ENCODE measurements at regions not wholly inside any gene's neighbourhood (a gene's known extent, or its start where the extent isn't known, plus 50 kb on each side); places are given as distances from the start of the nearest gene placed in this dataset.

DNA sequence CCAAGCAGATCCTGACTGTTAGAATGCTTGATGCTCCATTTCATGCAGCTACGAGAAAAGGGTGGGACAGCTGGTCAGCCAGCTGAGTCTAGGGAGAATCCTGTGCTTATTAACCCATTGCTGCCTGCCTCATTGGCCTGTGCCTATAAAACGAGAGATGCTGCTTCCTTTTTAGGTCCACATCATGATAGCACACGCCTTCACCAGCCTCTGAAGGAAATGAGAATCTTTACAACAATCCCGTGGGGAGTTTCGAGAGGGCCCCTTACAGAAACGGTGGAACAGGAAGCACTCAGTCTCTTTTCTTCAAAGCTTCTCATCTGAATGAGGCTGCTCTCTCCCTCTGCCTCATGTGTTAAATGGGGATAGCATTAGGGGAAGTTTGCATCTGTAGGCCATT lies 147.3 kb upstream of the RFLNA start:
- no peak overlapping the region for H3K4me3 ChIP-seq (ENCODE audit: extremely low read depth in 1 of 4, insufficient read depth in 2 of 4, low read depth in 3 of 4, low read length in 4 of 4)
- H3K18ac ChIP-seq (ENCODE audit: extremely low read depth, low read length): peak overlapping the region; percentile 56
- H3K4me2 ChIP-seq (ENCODE audit: insufficient read depth in 1 of 2, low read depth in 2 of 2, low read length in 2 of 2): peak overlapping the region in 1 of 2 experiments; percentile 12; a peak in 1 of 4 replicates
- peaks cover 0 to 2% (median 0%) of the 10 kb centered on the region in 4 experiments; a peak in 2 of 7 replicates for H3K27me3 ChIP-seq (replicated peaks in 1 of 4; ENCODE audit: control insufficient read depth in 3 of 4, extremely low read depth in 1 of 4, insufficient read depth in 3 of 4, low read length in 3 of 4)
- no peak overlapping the region for H3K9ac ChIP-seq (replicated peaks in 1 of 4; ENCODE audit: extremely low read depth in 1 of 4, low read depth in 3 of 4, low read length in 3 of 4)
- peak overlapping the region; percentile 95; the same call in 1 of the 2 replicates for H2BK20ac ChIP-seq (ENCODE audit: low read length)
- H3K4ac ChIP-seq (replicated peaks; ENCODE audit: insufficient read length, low read depth, low read length): no peak overlapping the region
- POLR2A ChIA-PET (ENCODE audit: partially characterized antibody): interaction anchor here (1.1 to 2.1 kb wide), 5 partner anchors 9 to 41 kb away, joined by 3 to 8 read pairs (median 4); no protein-coding TSS in a partner anchor
- H2BK12ac ChIP-seq (ENCODE audit: low read depth, low read length): peak overlapping the region; percentile 64; the same call in 1 of the 2 replicates
- no peak overlapping the region for H3K14ac ChIP-seq (ENCODE audit: insufficient read length)
- H2BK120ac ChIP-seq (replicated peaks; ENCODE audit: low read depth, low read length): peak overlapping the region; percentile 0
- H4K20me1 ChIP-seq (replicated peaks in 1 of 2; ENCODE audit: control insufficient read depth in 1 of 2, insufficient read depth in 2 of 2, low read length in 2 of 2): no peaks in the 10 kb centered on the region
- no peak overlapping the region for H2BK15ac ChIP-seq (ENCODE audit: low read length)
- peak overlapping the region; percentile 0 for H4K91ac ChIP-seq (replicated peaks; ENCODE audit: insufficient read length, low read length)
- FAIRE-seq: no peak
- no peak for DNase-seq (ENCODE audit: low read depth in 1 of 2, low spot score in 2 of 2)
- no peak overlapping the region for H4K8ac ChIP-seq (ENCODE audit: extremely low read depth, insufficient read depth, low read length)
- no peak overlapping the region for H3K27ac ChIP-seq (ENCODE audit: low read depth, low read length)
- peak overlapping the region; percentile 32; the same call in 1 of the 2 replicates for H2AK5ac ChIP-seq (ENCODE audit: low read depth, low read length)
- H4K5ac ChIP-seq (ENCODE audit: insufficient read length, low read depth, low read length): no peak overlapping the region
- TF ChIP-seq MAFK (IDR thresholded peaks at IDR 0.05; ENCODE audit: low read depth, low read length) (no peak), FOSL1 (IDR thresholded peaks at IDR 0.05; ENCODE audit: insufficient read depth, low read depth, low read length) (no peak), RFX5 (IDR thresholded peaks at IDR 0.05; ENCODE audit: borderline replicate concordance, low read depth, low read length) (no peak), HDAC6 (IDR thresholded peaks at IDR 0.05; ENCODE audit: low read depth, low read length) (no peak), YY1 (IDR thresholded peaks at IDR 0.05; ENCODE audit: low read depth, low read length) (no peak)
- H3K56ac ChIP-seq (replicated peaks; ENCODE audit: insufficient read length, low read depth, low read length): no peak overlapping the region
- CTCF ChIA-PET (ENCODE audit: partially characterized antibody): interaction anchor here (0.8 to 2.8 kb wide), 6 partner anchors 9 to 111 kb away, joined by 3 to 12 read pairs (median 6); no protein-coding TSS in a partner anchor
- no peak overlapping the region for H3K23ac ChIP-seq (ENCODE audit: insufficient read length)
- WGBS, 2 experiments (ENCODE audit: extremely low coverage in 1 of 2, insufficient coverage in 1 of 2, insufficient read length in 1 of 2, insufficient replicate concordance in 2 of 2, low coverage in 1 of 2, low lambda C conversion rate in 2 of 2, missing lambda C conversion rate in 1 of 2): 64% methylated on average over 6 of the region's 6 CpGs; no CpG with 5 or more reads in 1 of the 2 experiments
- no peaks in the 10 kb centered on the region; the same call in 1 of the 2 replicates for H3K23me2 ChIP-seq (ENCODE audit: low read depth, low read length)
- peaks cover 0 to 22% (median 8%) of the 10 kb centered on the region in 4 experiments; a peak in 4 of 7 replicates for H3K4me1 ChIP-seq (replicated peaks in 1 of 4; ENCODE audit: control insufficient read depth in 3 of 4, insufficient read depth in 4 of 4, low read length in 3 of 4)
- H2BK5ac ChIP-seq (ENCODE audit: low read depth, low read length): peak overlapping the region; percentile 71; the same call in 1 of the 2 replicates
- H3K9me3 ChIP-seq (ENCODE audit: insufficient read depth in 2 of 2, low read depth in 1 of 2, low read length in 1 of 2): peaks cover 8 to 13% of the 10 kb centered on the region in 2 experiments
- peak overlapping the region; percentile 28; the same call in 1 of the 2 replicates for H2AFZ ChIP-seq (ENCODE audit: low read length)
- H3K79me2 ChIP-seq (ENCODE audit: control insufficient read depth in 1 of 2, insufficient read depth in 2 of 2, low read length in 2 of 2): no peaks in the 10 kb centered on the region
- no peaks in the 10 kb centered on the region for H3K79me1 ChIP-seq (ENCODE audit: low read depth, low read length)
- H3K36me3 ChIP-seq (ENCODE audit: control insufficient read depth in 2 of 4, insufficient read depth in 4 of 4, low read length in 3 of 4): peaks cover 0 to 3% (median 0%) of the 10 kb centered on the region in 4 experiments; a peak in 1 of 8 replicates
